CD4-positive, alpha-beta memory T cell (primary cell): ENCODE measurements at regions not wholly inside any gene's neighbourhood (a gene's known extent, or its start where the extent isn't known, plus 50 kb on each side); places are given as distances from the start of the nearest gene placed in this dataset.

Experiments used
- CTCF ChIA-PET: fragments of 350-600 bp; sonication (Branson Sonifier 250); formaldehyde crosslinking; loops from one replicate; lab custom pipeline; 2021; ENCODE audit warnings: inconsistent platforms; ENCODE audit not compliant: partially characterized antibody; lab: Charles Lee
- POLR2A ChIA-PET: fragments of 350-600 bp; sonication (Branson Sonifier 250); formaldehyde crosslinking; loops from one replicate; lab custom pipeline; 2021; ENCODE audit not compliant: partially characterized antibody; lab: Charles Lee
- DNase-seq, 5 donors: peaks; one replicate each; pipeline versions ENCODE4 v3.0.0 to v3.0.0-alpha.2; 2020 to 2022; ENCODE audit warnings: mixed read lengths in 1 of 5
- H3K27ac ChIP-seq: one replicate; pipeline ENCODE4 v1.7.0; 2013; ENCODE audit warnings: low read depth, low read length
- H3K27me3 ChIP-seq: 2 replicates; pipeline ENCODE4 v1.7.0; 2013; ENCODE audit warnings: mild to moderate bottlenecking, low read length, moderate library complexity; ENCODE audit not compliant: insufficient read depth
- H3K36me3 ChIP-seq: 2 replicates; pipeline ENCODE4 v1.7.0; 2013; ENCODE audit warnings: mild to moderate bottlenecking, low read length, moderate library complexity; ENCODE audit not compliant: insufficient read depth
- H3K4me1 ChIP-seq: 2 replicates; pipeline ENCODE4 v1.7.0; 2013; ENCODE audit warnings: mild to moderate bottlenecking, low read length, moderate library complexity; ENCODE audit not compliant: insufficient read depth
- H3K4me3 ChIP-seq, 2 donors: one replicate each; pipeline ENCODE4 v1.7.0; 2013; ENCODE audit warnings: low read length in 2 of 2, mild to moderate bottlenecking in 1 of 2
- H3K9me3 ChIP-seq, 2 donors: one replicate each; pipeline ENCODE4 v1.7.0; 2013; ENCODE audit warnings: low read length in 2 of 2, control low read depth in 1 of 2; ENCODE audit not compliant: control insufficient read depth in 1 of 2
- H3K27ac Mint-ChIP-seq, 7 donors: one replicate each; pipeline ENCODE4 v1.8.0; 2020 to 2021; ENCODE audit warnings: mixed read lengths in 7 of 7, mild to moderate bottlenecking in 6 of 7, inconsistent platforms in 3 of 7, moderate library complexity in 3 of 7
- H3K27me3 Mint-ChIP-seq, 2 donors: one replicate each; pipeline ENCODE4 v1.8.0; 2020 to 2021; ENCODE audit warnings: mixed read lengths in 2 of 2
- H3K36me3 Mint-ChIP-seq, 2 donors: one replicate each; pipeline ENCODE4 v1.8.0; 2020 to 2021; ENCODE audit warnings: mixed read lengths in 2 of 2, inconsistent platforms in 1 of 2, mild to moderate bottlenecking in 1 of 2
- H3K4me1 Mint-ChIP-seq, 4 donors: one replicate each; pipeline ENCODE4 v1.8.0; 2020 to 2021; ENCODE audit warnings: mixed read lengths in 4 of 4, mild to moderate bottlenecking in 1 of 4
- H3K4me3 Mint-ChIP-seq, 8 donors: one replicate each; pipeline ENCODE4 v1.8.0; 2020 to 2021; ENCODE audit warnings: mixed read lengths in 8 of 8, mild to moderate bottlenecking in 7 of 8, moderate library complexity in 6 of 8, inconsistent platforms in 3 of 8
- H3K9me3 Mint-ChIP-seq, 8 donors: one replicate each; pipeline ENCODE4 v1.8.0; 2020 to 2021; ENCODE audit warnings: mixed read lengths in 8 of 8, mild to moderate bottlenecking in 5 of 8, inconsistent platforms in 3 of 8, moderate library complexity in 1 of 8
- intact Hi-C: fragments of 100-400 bp; cut with micrococcal nuclease; formaldehyde crosslinking; loops from one replicate; pipeline ENCODE4 v1.15.1; 2023

DNA sequence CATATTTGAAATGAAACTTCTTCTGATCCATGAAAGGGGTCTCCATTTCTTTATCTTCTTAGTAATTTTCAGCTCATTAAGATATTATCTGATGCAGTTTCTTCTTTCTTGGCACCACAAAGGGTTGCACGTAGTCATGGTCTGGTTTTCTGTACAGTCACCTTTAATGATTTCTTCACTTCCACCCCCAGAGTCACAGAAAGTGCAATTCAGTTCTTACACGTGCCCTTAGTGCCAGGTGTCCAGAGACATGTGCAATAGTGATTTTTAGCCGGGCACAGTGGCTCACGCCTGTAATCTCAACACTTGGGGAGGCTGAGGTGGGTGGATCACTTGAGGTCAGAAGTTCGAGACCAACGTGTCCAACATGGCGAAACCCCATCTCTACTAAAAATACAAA lies 202.8 kb upstream of the MTNR1B start:
- no peak overlapping the region for H3K4me3 ChIP-seq
- H3K36me3 ChIP-seq = no peaks in the 10 kb centered on the region
- Mint-ChIP-seq H3K4me3 (peak overlapping the region in 1 of 8 donors; percentile 42), H3K9me3 (peaks cover 0 to 5% (median 0%) of the 10 kb centered on the region in 8 donors), H3K36me3 (no peaks in the 10 kb centered on the region), H3K27me3 (peaks cover 2 to 15% of the 10 kb centered on the region in 2 donors), H3K27ac (no peak overlapping the region), H3K4me1 (peaks cover 0 to 5% (median 4%) of the 10 kb centered on the region in 4 donors)
- DNase-seq = no peak
- H3K9me3 ChIP-seq = no peaks in the 10 kb centered on the region
- intact Hi-C loops = no loop called here
- CTCF ChIA-PET = no interaction called here
- H3K27ac ChIP-seq = no peak overlapping the region
- no peaks in the 10 kb centered on the region for H3K27me3 ChIP-seq
- no peaks in the 10 kb centered on the region for H3K4me1 ChIP-seq
- POLR2A ChIA-PET = no interaction called here

DNA sequence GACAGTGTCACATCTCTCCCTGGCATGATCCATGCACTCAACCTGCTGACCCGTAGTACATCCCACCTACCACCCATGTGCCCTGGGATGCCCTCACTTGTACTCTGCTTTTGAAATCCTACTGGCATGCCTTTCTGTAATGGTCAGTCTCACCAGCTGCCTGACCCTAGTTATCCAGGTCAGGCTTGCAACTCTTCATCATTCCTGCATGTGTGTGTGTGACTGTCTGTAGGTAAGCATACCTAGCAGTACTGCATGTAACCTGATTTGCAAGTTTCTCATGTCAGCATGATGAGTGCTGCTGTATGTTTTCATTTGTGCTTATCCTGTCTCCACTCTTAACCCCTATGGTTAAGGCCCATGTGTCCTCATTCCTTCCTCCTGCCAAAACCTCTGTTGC lies 202.0 kb upstream of the MTNR1B start:
- no peaks in the 10 kb centered on the region for H3K27me3 ChIP-seq
- ChIA-PET CTCF (no interaction called here), POLR2A (no interaction called here)
- intact Hi-C loops = no loop called here
- Mint-ChIP-seq H3K9me3 (peaks cover 0 to 5% (median 0%) of the 10 kb centered on the region in 8 donors), H3K27ac (no peak overlapping the region), H3K27me3 (peaks cover 2 to 13% of the 10 kb centered on the region in 2 donors), H3K36me3 (no peaks in the 10 kb centered on the region), H3K4me3 (no peak overlapping the region), H3K4me1 (peaks cover 0 to 5% (median 4%) of the 10 kb centered on the region in 4 donors)
- H3K4me1 ChIP-seq = no peaks in the 10 kb centered on the region
- no peak overlapping the region for H3K27ac ChIP-seq
- no peaks in the 10 kb centered on the region for H3K36me3 ChIP-seq
- DNase-seq = no peak
- no peaks in the 10 kb centered on the region for H3K9me3 ChIP-seq
- no peak overlapping the region for H3K4me3 ChIP-seq

DNA sequence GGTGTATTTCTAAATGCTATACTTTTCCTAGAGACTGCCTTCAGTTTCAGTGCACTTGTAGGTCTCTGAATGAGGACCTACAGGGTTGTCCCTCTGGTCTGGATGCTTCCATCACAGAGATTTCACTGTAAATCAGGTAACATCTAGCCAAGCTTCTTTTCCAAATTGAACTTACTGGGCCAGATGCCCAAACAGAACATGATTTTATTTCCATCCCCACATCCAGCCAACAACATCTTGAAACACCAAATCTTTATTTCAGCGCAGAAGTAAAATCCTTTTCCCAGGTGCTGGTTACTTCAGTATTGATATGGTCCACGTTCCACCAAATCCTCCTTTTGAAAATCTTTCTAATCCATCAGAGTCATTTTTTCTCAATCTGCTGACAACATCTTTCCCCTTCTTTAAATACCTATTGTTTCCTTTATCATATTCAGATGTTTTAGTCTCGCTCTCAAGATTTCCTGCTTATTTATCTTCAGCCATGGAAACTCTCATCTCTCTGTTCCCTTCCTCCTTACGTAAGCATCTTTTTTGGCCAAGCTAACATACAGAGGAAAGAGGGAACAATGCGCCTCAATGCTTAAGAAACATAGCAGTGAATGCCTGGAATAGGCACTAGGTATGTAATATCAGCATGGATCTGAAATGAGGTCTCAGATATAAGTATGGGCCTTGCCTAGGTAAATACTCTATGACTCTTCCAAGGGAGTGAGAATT lies 201.2 kb upstream of the MTNR1B start:
- H3K27ac ChIP-seq = no peak overlapping the region
- Mint-ChIP-seq H3K9me3 (peaks cover 0 to 5% (median 0%) of the 10 kb centered on the region in 8 donors), H3K36me3 (no peaks in the 10 kb centered on the region), H3K4me1 (peaks cover 0 to 5% (median 4%) of the 10 kb centered on the region in 4 donors), H3K4me3 (no peak overlapping the region), H3K27ac (peak overlapping the region in 1 of 7 donors; percentile 16), H3K27me3 (peaks cover 2 to 13% of the 10 kb centered on the region in 2 donors)
- no peaks in the 10 kb centered on the region for H3K27me3 ChIP-seq
- CTCF ChIA-PET = no interaction called here
- H3K4me3 ChIP-seq = no peak overlapping the region
- H3K36me3 ChIP-seq = no peaks in the 10 kb centered on the region
- POLR2A ChIA-PET = no interaction called here
- no peaks in the 10 kb centered on the region for H3K9me3 ChIP-seq
- H3K4me1 ChIP-seq = no peaks in the 10 kb centered on the region
- intact Hi-C loops = no loop called here
- DNase-seq = no peak

DNA sequence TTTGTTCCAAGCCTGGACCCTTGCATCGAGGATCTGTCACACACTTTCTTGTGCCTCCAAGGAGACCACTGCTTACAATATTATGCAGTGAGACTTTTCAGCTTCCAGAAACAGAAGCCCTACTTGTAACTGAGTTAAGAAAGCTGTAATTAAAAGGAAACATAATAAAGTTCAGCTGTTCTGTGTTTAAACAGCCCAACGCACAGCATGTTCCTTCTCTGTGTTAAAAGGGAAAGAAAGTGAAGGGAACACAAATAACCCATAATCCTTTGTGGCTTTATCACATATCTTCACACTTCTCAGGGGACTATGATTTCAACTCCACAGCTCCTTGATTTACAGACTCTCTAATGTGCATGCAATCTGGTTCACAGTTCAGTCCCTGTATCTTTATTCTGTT lies 200.3 kb upstream of the MTNR1B start:
- Mint-ChIP-seq H3K9me3 (peaks cover 0 to 3% (median 0%) of the 10 kb centered on the region in 8 donors), H3K4me1 (peaks cover 0 to 5% (median 4%) of the 10 kb centered on the region in 4 donors), H3K36me3 (no peaks in the 10 kb centered on the region), H3K4me3 (no peak overlapping the region), H3K27me3 (peaks cover 2 to 13% of the 10 kb centered on the region in 2 donors), H3K27ac (no peak overlapping the region)
- ChIA-PET CTCF (no interaction called here), POLR2A (no interaction called here)
- Histone ChIP-seq H3K27ac (no peak overlapping the region), H3K27me3 (no peaks in the 10 kb centered on the region), H3K4me1 (no peaks in the 10 kb centered on the region), H3K4me3 (no peak overlapping the region), H3K36me3 (no peaks in the 10 kb centered on the region), H3K9me3 (no peaks in the 10 kb centered on the region)
- DNase-seq = no peak
- intact Hi-C loops = no loop called here

DNA sequence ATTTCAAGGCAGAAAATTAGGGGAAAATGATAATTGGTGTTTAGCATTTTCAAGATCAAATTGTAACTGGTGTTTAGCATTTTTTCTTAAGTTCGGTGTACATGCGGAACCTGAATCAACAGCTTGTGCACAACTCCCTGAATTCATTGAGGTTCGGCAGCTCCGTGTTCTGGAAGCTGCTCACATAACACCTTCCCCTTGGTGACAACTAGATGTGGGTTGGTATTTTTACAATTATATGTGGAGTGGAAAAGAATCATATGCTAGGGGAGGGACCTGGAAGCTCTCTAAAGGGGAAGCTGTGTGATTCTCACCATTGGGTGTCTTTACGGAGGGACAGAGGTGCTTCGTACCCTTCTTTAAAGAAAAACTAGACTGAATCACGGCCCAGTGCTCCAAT lies 199.0 kb upstream of the MTNR1B start:
- H3K4me1 Mint-ChIP-seq = peaks cover 0 to 5% (median 4%) of the 10 kb centered on the region in 4 donors
- H3K27ac ChIP-seq = no peak overlapping the region
- no peaks in the 10 kb centered on the region for H3K9me3 ChIP-seq
- H3K4me1 ChIP-seq = no peaks in the 10 kb centered on the region
- H3K27ac Mint-ChIP-seq = no peak overlapping the region
- no peak for DNase-seq
- peaks cover 0 to 3% (median 0%) of the 10 kb centered on the region in 8 donors for H3K9me3 Mint-ChIP-seq
- no peaks in the 10 kb centered on the region for H3K27me3 ChIP-seq
- no peaks in the 10 kb centered on the region for H3K36me3 ChIP-seq
- H3K4me3 Mint-ChIP-seq = no peak overlapping the region
- no peaks in the 10 kb centered on the region for H3K36me3 Mint-ChIP-seq
- intact Hi-C loops = no loop called here
- no peak overlapping the region for H3K4me3 ChIP-seq
- H3K27me3 Mint-ChIP-seq = peaks cover 2 to 11% of the 10 kb centered on the region in 2 donors
- ChIA-PET POLR2A (no interaction called here), CTCF (no interaction called here)

DNA sequence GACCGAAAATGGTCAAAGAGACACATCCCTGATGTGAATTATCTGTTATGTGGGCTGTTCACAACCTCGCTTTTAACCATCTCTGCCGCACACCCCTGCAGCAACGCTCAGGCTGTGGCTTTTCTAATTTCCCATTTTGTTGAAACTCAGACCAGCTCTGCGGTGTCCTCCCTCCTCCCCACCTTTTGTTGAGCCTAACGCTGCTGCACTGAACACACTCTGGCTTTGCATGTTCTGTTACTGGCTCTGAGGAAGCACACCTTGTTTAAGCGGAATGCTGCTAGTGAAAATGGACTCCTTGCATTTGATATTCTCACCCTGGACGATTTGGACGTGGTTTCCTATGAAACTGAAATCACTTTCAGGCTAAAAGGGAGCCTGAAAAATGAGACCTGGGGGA lies 198.5 kb upstream of the MTNR1B start:
- Histone ChIP-seq H3K4me3 (no peak overlapping the region), H3K36me3 (no peaks in the 10 kb centered on the region), H3K27ac (no peak overlapping the region), H3K9me3 (no peaks in the 10 kb centered on the region), H3K27me3 (no peaks in the 10 kb centered on the region), H3K4me1 (no peaks in the 10 kb centered on the region)
- ChIA-PET POLR2A (no interaction called here), CTCF (no interaction called here)
- Mint-ChIP-seq H3K27ac (no peak overlapping the region), H3K27me3 (peaks cover 2 to 7% of the 10 kb centered on the region in 2 donors), H3K4me1 (peaks cover 0 to 5% (median 4%) of the 10 kb centered on the region in 4 donors), H3K9me3 (peaks cover 0 to 3% (median 0%) of the 10 kb centered on the region in 8 donors), H3K36me3 (no peaks in the 10 kb centered on the region), H3K4me3 (no peak overlapping the region)
- DNase-seq = no peak
- intact Hi-C loops = no loop called here

DNA sequence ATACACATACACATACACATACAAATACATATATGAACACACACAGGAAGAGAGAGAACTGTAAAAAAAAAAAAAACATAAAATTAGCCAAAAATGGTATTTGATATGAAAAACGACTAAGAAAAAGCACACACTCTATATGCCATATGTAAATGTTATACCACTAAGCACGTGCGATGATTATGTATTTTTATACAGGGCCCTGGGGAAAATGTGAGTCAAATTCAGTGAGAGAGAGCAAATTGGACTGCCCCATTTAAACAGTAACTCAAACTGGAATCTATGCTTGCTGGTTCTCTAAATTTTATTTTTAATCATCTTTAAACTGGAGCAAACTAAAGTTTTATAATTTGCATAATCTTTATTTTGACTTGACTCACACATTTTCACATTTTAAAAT lies 197.8 kb upstream of the MTNR1B start:
- Histone ChIP-seq H3K27me3 (no peaks in the 10 kb centered on the region), H3K4me1 (no peaks in the 10 kb centered on the region), H3K27ac (no peak overlapping the region), H3K9me3 (no peaks in the 10 kb centered on the region), H3K36me3 (no peaks in the 10 kb centered on the region), H3K4me3 (no peak overlapping the region)
- no peak for DNase-seq
- Mint-ChIP-seq H3K36me3 (no peaks in the 10 kb centered on the region), H3K27ac (no peak overlapping the region), H3K27me3 (peaks cover 2 to 9% of the 10 kb centered on the region in 2 donors), H3K4me1 (peaks cover 0 to 5% (median 2%) of the 10 kb centered on the region in 4 donors), H3K9me3 (peaks cover 0 to 2% (median 0%) of the 10 kb centered on the region in 8 donors), H3K4me3 (no peak overlapping the region)
- CTCF ChIA-PET = no interaction called here
- intact Hi-C loops = no loop called here
- POLR2A ChIA-PET = no interaction called here
